ENCODE measurements at regions not wholly inside any gene's neighbourhood (a gene's known extent, or its start where the extent isn't known, plus 50 kb on each side); places are given as distances from the start of the nearest gene placed in this dataset.
"Not testable (repeated sequence)": the region's sequence is repeated elsewhere in the genome, so short reads cannot be mapped to it uniquely, and the experiment has no call there.

- intact Hi-C loops (cut with DNase I; ENCODE audit: low total_unique reads) (no loop called here), in situ Hi-C loops (cut with MboI; ENCODE audit: low sequenced_read_pairs in 4 of 4) (no loop called here)
- Histone ChIP-seq H3K36me3 (no peaks in the 10 kb centered on the region), H3K9me3 (no peaks in the 10 kb centered on the region), H3K4me1 (no peaks in the 10 kb centered on the region), H3K4me3 (no peak overlapping the region), H3K27me3 (no peaks in the 10 kb centered on the region), H3K27ac (no peak overlapping the region)
- DNase-seq (no peak), ATAC-seq (no peak)
- TF ChIP-seq, protein P1, sequence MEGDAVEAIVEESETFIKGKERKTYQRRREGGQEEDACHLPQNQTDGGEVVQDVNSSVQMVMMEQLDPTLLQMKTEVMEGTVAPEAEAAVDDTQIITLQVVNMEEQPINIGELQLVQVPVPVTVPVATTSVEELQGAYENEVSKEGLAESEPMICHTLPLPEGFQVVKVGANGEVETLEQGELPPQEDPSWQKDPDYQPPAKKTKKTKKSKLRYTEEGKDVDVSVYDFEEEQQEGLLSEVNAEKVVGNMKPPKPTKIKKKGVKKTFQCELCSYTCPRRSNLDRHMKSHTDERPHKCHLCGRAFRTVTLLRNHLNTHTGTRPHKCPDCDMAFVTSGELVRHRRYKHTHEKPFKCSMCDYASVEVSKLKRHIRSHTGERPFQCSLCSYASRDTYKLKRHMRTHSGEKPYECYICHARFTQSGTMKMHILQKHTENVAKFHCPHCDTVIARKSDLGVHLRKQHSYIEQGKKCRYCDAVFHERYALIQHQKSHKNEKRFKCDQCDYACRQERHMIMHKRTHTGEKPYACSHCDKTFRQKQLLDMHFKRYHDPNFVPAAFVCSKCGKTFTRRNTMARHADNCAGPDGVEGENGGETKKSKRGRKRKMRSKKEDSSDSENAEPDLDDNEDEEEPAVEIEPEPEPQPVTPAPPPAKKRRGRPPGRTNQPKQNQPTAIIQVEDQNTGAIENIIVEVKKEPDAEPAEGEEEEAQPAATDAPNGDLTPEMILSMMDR (IDR thresholded peaks at IDR 0.05 in 4 of 5, conservative IDR thresholded peaks at IDR 0.05 in 1 of 5): no peak
- no peak for TF ChIP-seq POLR2A (IDR thresholded peaks at IDR 0.05)
These were observed 106.6 kb downstream of the RNASET2 start for GRCh38 chr6:166849749-166850183.

DNA sequence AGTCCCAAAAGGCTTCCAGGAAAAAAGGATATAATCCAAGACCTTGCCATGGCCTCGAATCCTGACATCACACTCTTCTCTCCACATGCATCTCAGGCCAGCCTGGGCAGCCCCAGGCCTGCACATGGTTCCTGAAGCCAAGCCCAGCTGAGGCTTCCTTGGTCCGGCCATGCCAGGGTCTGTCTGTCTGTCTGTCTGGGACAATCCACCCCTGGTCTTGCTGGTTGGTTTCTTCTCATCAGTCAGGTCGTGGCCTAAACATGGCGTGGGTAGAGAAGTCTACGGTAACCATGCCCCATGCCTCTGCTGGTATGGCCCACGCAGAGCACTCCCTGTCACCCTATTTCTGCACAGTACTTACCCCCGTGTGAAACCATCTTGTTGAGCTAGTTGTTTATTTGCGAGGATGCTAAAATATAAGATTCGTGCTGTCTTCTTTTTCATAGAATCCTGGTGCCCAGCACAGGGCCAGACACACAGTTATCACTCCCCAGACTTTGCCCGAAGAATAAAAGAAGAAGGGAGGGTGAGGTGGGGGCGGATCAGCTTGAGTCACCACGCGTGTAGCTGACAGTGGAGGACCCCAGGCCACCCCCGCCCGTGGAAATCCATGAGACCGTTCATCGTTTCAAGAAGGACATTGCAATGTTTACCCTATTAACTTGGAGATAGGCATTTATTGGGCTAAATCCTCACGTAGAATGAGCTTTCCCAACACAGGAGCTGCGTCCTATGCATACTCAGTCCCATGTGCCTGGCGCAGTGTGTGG is 107.2 kb downstream of the RNASET2 start:
- intact Hi-C loops (cut with DNase I; ENCODE audit: low total_unique reads) (no loop called here), in situ Hi-C loops (cut with MboI; ENCODE audit: low sequenced_read_pairs in 4 of 4) (no loop called here)
- no peak for ATAC-seq
- no peak overlapping the region for H3K27ac ChIP-seq
- H3K4me1 ChIP-seq: no peaks in the 10 kb centered on the region
- H3K4me3 ChIP-seq: no peak overlapping the region
- H3K36me3 ChIP-seq: no peaks in the 10 kb centered on the region
- H3K27me3 ChIP-seq: no peaks in the 10 kb centered on the region
- DNase-seq: no peak
- no peaks in the 10 kb centered on the region for H3K9me3 ChIP-seq
- TF ChIP-seq POLR2A (IDR thresholded peaks at IDR 0.05): no peak
- TF ChIP-seq, protein P1 (IDR thresholded peaks at IDR 0.05 in 4 of 5, conservative IDR thresholded peaks at IDR 0.05 in 1 of 5): no peak

- DNase-seq; H3K4me3 ChIP-seq; in situ Hi-C loops (cut with MboI; ENCODE audit: low sequenced_read_pairs in 4 of 4); H3K27me3 ChIP-seq; H3K36me3 ChIP-seq; H3K27ac ChIP-seq; intact Hi-C loops (cut with DNase I; ENCODE audit: low total_unique reads); H3K9me3 ChIP-seq; H3K4me1 ChIP-seq; ATAC-seq: not testable (repeated sequence)
These were observed 109.8 kb downstream of the RNASET2 start for GRCh38 chr6:166846446-166847142.

DNA sequence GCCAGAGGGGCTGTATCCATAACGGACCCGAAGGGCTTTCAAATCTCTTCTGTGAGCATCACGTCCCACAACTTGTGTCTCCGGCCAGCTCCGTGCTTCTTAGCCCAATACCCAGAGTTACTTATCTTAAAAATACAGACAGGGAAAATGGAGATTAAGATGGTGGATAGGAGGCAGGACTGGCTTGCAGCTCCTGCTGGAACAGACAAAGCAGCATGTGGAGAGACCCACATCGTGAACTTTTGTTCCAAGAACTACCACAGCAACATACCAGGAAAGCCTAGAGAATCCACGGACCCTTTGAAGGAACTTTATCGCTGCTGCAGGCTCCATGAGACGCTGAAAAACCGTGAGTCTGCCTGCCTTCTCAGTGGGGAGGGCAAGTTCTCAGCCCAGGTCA is 113.7 kb downstream of the RNASET2 start:
- ATAC-seq (no peak), DNase-seq (no peak)
- Histone ChIP-seq H3K4me1 (no peaks in the 10 kb centered on the region), H3K36me3 (no peaks in the 10 kb centered on the region), H3K4me3 (no peak overlapping the region), H3K9me3 (no peaks in the 10 kb centered on the region), H3K27ac (no peak overlapping the region), H3K27me3 (peaks cover 0 to 2% (median 0%) of the 10 kb centered on the region in 3 donors)
- in situ Hi-C loops (cut with MboI; ENCODE audit: low sequenced_read_pairs in 4 of 4): no loop called here
- intact Hi-C loops (cut with DNase I; ENCODE audit: low total_unique reads): no loop called here
- no peak for TF ChIP-seq POLR2A (IDR thresholded peaks at IDR 0.05)
- TF ChIP-seq, protein P1 (IDR thresholded peaks at IDR 0.05 in 4 of 5, conservative IDR thresholded peaks at IDR 0.05 in 1 of 5): no peak

DNA sequence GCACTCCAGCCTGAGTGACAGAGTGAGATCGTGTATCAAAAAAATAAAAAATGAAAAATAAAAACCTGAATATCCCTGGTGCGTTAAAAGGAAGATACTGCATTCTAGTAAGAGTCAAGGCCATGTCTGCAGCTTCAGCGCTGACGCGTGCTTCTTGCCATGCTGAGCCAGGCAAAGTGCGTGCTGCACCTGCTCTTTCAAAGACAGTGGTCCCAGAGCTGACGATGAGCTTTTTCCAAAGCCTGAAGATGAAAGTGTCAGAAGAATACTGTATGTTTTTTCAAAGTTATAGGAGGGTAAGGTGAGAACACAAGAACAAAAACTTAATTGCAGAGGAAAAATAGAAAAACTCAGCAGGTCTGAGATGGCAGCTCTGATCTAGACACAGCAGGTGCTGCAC is 115.1 kb downstream of the RNASET2 start:
- intact Hi-C loops (cut with DNase I; ENCODE audit: low total_unique reads) (no loop called here), in situ Hi-C loops (cut with MboI; ENCODE audit: low sequenced_read_pairs in 4 of 4) (no loop called here)
- no peak for TF ChIP-seq POLR2A (IDR thresholded peaks at IDR 0.05)
- TF ChIP-seq, protein P1 (IDR thresholded peaks at IDR 0.05 in 4 of 5, conservative IDR thresholded peaks at IDR 0.05 in 1 of 5): no peak
- H3K27ac ChIP-seq: no peak overlapping the region
- H3K9me3 ChIP-seq: no peaks in the 10 kb centered on the region
- H3K27me3 ChIP-seq: peaks cover 0 to 2% (median 0%) of the 10 kb centered on the region in 3 donors
- no peak overlapping the region for H3K4me3 ChIP-seq
- H3K4me1 ChIP-seq: no peaks in the 10 kb centered on the region
- ATAC-seq (no peak), DNase-seq (no peak)
- H3K36me3 ChIP-seq: no peaks in the 10 kb centered on the region
